ENCODE measurements at regions not wholly inside any gene's neighbourhood (a gene's known extent, or its start where the extent isn't known, plus 50 kb on each side); places are given as distances from the start of the nearest gene placed in this dataset.
"Not testable (repeated sequence)": the region's sequence is repeated elsewhere in the genome, so short reads cannot be mapped to it uniquely, and the experiment has no call there.

DNA sequence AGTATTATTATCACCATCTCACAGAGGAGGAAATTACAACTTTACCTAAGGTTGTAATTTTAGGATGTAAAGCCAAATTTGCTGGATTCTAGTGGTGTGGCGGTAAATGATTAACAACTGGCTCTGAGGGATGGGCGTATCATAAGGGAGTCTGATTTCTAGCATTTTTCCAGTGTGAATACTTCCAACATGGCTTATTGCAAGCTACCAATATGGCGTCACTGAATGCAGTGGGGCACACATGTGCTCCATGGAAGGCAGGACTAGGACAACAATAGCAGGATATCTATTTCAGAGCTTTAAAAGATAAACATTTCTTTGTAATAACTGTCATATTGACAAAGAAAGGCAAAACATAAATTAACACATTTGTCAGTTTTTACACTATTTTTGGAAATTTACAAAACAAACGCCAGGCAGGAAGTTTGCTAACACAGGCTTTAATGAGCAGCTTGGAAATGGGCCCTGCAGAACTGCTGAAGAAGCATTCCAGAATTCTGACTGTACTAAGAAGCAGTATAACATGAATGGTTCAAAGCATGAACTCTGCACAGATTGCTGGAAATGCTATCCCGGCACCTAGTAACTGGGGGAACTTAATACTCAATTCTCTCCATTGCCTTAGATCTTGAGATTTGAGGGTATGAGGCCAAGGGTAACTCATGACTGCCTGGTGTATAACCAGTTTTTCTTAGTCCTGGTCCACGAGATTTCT is 439.3 kb upstream of the MAP2 start:
- no peak for DNase-seq (ENCODE audit: low spot score)
- intact Hi-C loops (cut with DNase I) = loop anchor here in 1 of 2 donors (2.0 kb wide), 1 partner anchor 56 kb away; no protein-coding TSS in a partner anchor

DNA sequence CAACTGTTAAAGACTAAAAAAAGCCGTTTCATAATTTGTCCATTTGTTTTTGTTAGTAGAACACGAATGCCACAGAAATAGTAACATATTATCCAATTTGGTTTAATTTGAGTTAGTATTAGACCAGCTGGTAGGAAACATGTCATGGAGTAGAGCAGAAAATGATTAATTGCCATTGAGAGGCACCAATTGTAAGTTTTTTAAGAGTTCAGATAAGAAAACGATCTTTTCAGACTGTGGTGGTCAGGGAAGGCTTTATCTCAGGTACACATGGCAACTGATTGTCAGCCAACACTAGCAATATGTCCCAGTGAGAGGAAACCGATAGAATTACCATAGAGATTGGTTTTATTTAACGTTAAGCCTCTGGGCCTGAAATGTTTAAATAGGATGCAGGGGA is 438.2 kb upstream of the MAP2 start:
- DNase-seq (ENCODE audit: low spot score) = no peak
- intact Hi-C loops (cut with DNase I) = loop anchor here in 1 of 2 donors (2.0 kb wide), 1 partner anchor 57 kb away; no protein-coding TSS in a partner anchor

DNA sequence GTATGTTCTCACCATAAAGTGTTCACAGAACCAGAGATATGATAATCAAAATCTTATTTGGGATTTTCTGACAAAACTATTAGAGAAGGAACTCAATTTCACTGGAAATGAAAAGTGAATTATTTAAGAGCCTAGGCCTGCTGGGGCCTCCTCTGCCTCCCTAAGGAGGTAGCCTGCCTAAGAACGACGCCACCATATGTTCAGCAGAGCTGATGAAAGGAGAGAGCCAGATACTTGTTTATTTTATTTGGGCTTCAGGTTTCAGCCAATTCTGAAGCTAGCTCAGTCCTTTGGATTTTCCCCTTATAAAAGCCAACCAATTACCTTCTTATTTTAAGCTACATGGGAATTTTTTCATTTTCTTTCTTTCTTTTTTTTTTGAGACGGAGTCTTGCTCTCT is 433.1 kb upstream of the MAP2 start:
- intact Hi-C loops (cut with DNase I) = no loop called here
- DNase-seq (ENCODE audit: low spot score) = no peak

DNA sequence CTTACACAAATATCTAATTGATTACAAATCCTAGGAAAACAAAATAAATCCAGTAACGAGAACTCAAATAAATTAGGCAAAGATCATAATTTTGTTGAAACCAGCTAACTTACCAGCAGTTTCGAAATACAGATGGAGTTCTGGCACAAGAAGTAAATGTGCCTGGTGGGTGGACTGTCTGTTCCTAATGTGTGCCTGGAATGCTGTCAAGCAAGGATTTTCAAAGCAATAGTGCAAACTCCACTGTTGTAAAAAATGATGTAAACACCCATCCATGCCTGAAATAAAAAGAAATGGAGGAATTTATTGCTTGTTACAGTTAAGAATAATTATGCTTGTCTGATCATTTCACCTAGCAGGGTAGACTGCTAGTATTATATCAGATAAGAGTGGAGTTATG is 423.9 kb upstream of the MAP2 start:
- DNase-seq (ENCODE audit: low spot score) = no peak
- intact Hi-C loops (cut with DNase I) = no loop called here

DNA sequence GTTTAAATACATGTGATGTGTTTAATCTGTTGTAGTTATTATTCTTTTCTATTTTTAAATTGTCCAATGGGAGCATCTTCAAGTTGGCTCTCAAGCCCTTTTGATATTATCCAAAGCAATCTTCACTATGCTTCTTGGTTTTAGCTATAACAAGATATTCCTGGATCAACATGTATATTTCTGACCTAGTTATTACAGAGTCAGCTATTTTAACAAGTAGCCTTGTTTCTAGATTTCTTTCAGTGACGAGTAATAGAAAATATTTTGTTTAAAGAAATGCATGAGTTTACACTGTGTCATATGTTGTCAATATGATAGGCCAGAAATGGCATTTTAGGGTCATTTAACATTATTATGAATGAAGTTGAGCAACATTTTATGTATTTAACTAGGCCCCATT is 421.8 kb upstream of the MAP2 start:
- intact Hi-C loops (cut with DNase I) = no loop called here
- no peak for DNase-seq (ENCODE audit: low spot score)

DNA sequence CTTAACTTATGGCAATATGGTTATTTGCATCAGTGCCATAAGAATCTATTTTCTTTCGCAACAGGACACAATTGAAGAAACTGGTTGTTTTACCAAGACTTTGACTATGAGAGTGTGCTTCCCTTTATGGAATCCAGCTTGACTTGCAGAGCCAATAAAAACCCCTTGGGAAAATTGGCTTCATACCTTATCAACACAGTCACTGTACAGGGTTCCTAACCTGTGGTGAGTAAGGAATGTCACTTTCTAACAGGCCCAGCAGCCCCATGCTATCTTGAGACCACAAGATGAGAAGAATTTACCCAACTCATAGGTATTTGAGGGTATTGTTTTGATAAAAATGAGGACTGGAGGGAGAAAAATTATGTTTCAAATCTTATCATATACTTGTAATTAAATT is 418.5 kb upstream of the MAP2 start:
- intact Hi-C loops (cut with DNase I) = no loop called here
- no peak for DNase-seq (ENCODE audit: low spot score)

DNA sequence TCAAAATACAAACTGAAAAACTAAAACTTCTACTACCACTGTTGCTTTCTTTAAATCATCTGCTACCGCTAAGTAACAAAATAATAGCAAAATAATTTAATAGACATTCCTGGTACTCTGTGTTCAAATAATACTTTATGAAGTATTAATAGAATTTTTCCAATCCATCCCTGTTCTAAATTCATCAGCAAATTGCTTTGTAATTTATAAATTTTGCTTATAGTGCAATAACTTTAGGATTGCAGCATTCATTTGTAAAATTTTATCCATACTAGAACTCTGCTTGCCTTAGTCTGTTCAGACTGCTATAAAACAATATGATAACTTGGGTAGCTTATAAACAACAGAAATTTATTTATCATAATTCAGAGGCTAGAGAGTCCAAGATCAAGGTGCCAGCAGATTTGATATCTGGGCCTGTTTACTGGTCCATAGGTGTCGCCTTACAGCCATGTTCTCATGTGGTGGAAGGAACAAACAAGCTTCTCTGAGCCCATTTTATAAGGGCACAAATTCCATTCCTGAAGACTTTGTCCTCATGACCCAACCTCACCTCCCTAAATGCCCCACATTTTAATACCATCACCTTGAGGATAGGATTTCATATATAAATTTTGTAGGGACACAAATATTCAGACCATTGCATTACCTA is 415.1 kb upstream of the MAP2 start:
- intact Hi-C loops (cut with DNase I) = no loop called here
- no peak for DNase-seq (ENCODE audit: low spot score)

DNA sequence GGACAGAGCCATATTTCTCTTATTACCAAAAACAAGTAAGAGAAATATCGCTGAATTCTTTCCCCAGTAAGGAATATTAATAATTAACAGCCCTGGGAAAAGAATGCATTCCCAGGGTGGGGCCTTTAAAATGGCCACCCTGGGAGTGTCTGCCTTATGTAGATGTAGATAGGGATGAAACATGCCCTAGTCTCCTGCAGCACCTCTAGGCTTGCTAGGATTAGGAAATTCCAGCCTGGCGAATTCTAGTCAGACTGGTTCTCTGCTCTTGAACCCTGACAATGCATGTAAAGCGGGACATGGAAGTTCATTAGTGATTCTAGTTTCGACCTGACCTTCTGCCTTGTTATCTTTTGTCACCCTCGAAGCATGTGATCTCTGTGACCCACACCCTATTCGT is 405.2 kb upstream of the MAP2 start:
- DNase-seq (ENCODE audit: low spot score); intact Hi-C loops (cut with DNase I): not testable (repeated sequence)

DNA sequence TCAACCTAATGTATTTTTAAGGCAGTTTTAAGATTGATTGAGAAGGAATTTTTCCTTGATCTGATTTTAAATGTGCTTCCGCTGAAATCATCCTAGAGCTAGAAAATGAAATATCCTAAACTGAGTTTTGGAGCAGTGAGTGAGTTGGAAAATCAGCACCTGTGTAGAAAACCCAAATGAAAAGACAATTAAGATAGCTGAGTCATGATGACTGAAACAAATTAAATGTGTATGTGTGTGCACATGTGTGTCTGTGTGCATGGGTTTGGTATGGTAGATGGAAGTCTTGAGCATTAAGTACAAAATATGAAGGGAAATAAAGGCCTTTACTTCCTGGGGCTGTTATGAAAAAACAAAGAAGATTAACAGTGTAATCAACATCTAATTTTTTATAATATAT is 394.6 kb upstream of the MAP2 start:
- intact Hi-C loops (cut with DNase I) = no loop called here
- DNase-seq (ENCODE audit: low spot score) = no peak

DNA sequence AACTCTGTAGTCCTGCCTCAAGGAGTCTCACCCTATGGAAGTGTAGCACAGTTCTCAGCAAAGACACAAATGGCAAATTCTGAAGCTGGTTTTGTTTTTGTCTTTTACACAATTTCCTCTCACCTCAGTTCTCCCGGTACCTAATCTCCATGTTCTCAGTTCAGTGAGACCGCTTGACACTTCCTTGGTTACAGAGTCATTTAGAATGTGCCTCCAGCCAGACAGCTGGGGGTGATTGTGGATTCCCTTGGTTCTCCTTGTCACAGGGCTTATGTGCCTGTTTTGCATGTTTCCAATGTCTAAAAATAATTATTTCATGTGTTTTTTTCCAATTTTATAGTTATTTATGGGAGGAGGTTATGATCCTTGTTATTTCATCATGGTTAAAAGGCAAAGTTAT is 379.5 kb upstream of the MAP2 start:
- no peak for DNase-seq (ENCODE audit: low spot score)
- intact Hi-C loops (cut with DNase I) = no loop called here

DNA sequence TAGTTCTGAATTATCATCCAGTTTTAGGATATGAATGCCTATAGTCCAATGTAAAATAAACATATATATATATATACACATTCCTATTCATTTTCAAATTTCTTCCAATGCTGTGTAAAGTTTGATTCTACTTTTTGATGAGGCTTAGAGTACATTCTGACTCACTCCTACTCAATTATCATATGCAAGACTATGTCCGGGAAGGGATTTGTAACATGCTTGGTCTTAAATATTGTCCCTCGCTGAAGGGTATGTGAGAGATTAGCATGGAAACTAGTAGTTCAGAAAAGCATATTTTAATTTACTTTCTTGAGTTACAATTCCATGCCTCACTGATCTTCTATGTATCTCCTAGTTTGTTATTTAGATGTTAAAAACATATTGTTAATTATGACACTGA is 377.7 kb upstream of the MAP2 start:
- intact Hi-C loops (cut with DNase I) = no loop called here

DNA sequence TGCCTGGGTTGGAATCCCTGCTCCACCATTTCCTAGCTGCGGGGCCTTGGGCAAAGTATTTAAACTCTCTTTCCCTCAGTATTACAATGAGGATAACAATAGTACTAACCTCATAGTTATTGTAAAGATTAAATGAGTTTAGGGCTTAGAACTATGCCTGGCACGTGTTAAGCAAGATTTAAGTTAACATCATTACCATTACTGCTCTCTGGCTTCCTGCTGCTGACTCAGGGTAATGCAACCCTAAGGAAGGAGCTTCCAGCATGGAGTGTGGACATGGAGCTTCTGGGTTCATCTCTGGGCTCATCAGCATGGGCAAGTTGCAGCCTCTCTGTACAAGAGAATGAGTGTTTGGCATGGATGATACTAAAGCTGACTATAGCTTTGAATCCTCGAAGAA is 374.2 kb upstream of the MAP2 start:
- no peak for DNase-seq (ENCODE audit: low spot score)
- intact Hi-C loops (cut with DNase I) = no loop called here

More for the DNA sequence above, 377.7 kb upstream of the MAP2 start:
- DNase-seq (ENCODE audit: low spot score) = no peak

DNA sequence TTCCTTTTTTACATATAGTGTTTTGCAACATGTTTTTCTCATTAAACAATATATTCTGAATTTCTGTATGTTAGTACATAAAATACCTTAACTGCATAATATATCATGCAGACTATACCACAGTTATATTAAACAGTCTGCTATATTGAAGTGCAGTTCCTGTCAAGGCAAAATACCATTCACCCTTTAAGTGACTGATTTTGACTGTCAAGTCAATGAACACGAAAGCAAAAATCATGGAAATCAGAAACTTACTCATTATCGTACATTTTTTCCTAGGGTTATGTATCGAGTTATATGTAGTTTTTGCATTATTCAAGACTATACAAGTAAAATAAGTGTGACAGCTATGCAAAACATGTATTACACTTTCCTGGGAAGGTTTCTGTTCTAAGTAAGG is 361.6 kb upstream of the MAP2 start:
- no peak for DNase-seq (ENCODE audit: low spot score)
- intact Hi-C loops (cut with DNase I) = no loop called here

DNA sequence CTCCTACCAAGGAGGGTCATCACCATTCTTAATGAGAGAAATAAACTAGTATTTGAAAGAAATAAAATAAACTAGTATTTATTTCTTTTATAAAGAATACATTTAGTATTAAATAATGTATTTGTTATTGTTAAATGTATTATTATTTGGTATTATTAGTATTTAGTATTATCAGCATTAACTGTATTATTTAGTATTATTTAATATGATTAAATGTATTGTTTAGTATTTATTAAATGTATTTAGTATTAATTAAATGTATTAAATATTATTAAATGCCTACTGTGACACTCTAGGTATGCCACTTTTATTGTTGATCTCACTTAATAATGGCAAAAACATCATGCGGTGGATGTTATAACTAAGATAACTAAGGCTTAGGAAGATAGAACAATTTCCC is 353.6 kb upstream of the MAP2 start:
- intact Hi-C loops (cut with DNase I) = no loop called here
- no peak for DNase-seq (ENCODE audit: low spot score)

DNA sequence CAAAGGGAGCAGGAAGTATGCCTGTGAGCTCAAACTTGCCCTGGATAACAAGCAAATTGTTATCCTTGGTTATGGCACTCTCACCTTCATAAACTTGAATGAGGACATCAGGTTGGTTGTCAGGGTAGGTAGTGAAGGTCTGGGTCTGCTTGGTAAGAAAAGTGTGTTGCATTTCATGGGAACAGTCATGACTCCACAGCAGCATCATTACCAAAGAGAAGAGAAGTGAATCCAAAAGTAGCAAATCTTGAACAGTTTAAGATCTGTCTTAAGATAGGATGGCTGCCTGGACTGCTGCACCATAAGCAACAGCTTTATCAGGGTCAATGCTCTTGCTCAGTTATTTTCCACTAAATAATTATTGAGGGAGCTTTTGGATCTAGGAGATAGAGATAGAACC is 350.7 kb upstream of the MAP2 start:
- no peak for DNase-seq (ENCODE audit: low spot score)
- intact Hi-C loops (cut with DNase I) = no loop called here

DNA sequence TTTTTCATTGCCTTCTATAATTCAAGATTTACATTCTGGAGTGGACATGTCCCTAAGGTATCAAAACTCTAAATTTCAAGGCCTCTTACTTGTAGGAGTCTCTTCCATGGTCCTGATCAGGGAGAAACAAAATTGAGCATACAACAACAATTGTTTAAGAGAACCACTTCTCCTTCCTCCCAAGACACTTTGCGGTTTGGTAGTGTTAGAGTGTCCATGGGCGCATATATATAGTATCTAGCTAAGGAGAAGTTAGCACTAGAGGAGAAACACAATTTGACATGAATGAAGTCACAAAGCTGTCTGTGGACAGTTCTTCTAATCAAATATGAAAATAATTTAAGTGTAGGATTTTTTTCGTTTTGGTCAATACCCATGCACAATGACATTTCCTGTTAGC is 349.1 kb upstream of the MAP2 start:
- DNase-seq (ENCODE audit: low spot score) = no peak
- intact Hi-C loops (cut with DNase I) = no loop called here

DNA sequence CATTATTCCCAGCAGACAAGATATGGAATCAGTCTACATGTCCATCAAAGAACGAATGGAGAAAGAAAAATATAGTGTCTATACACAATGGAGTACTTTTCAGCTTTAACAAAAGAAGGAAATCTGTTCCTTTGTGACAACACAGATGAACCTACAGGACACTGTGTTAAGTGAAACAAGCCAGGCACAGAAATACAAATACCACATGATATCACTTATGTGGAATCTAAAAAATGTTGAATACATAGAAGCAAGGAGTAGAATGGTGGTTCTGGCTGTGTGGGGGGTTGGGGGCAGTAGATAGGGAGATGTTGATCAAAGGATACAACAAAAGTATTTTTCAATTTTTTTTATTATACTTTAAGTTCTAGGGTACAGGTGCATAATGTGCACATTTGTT is 347.7 kb upstream of the MAP2 start:
- DNase-seq (ENCODE audit: low spot score) = no peak
- intact Hi-C loops (cut with DNase I) = no loop called here

DNA sequence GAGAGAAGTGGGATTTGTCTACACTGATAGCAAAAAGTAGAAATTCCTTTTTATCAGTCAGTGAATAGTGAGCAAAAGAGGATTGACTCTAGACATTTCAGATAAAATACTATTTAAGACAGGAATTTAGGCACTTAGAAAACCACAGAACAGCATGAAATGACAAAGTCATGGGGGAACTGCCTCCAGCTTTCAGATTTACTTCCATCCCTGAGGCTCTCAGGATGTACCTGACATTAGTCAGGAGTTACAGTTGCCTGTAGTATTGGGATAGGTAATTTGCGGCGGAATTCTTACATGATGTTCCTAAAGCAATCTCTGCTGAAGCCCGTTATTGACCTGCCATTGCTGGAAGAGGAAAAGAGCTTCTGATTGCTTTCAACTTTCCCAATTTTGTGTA is 337.1 kb upstream of the MAP2 start:
- intact Hi-C loops (cut with DNase I) = no loop called here
- no peak for DNase-seq (ENCODE audit: low spot score)

DNA sequence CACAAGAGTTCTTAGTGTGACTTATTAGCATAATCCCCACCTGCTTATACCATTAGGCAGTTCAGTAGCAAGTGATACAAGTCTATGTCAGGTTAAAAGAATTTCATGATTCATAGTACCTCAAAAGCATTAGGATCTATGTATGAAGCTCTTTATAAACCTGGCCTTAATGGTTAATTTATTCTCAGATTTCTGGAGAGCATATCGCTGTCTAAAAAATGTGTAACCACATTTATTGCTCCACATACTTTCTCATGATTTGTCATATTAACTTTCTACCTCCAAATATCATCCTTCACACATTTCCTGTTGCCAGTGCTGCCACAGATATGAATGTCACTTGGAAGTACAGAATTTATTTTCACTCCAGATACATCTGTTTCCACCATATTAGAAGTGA is 332.8 kb upstream of the MAP2 start:
- intact Hi-C loops (cut with DNase I) = no loop called here

DNA sequence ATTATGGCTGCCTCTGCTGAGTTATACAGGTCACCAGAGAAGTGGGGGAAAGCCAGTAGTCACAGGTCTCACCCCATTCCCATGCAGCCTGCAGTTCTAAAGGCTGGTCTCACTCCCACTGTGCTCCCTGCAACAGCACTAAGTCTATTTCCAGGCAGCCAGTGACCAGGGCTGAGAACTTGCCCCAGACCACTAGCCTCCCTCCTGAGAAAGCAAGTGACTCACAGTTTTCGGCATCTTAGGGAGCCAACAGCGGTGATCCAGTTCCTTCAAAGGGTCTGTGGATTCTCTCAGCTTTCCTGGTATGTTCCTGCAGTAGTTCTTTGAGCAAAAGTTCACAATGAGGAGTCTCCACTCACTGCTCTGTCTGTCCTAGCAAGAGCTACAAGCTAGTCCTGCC is 329.6 kb upstream of the MAP2 start:
- intact Hi-C loops (cut with DNase I) = no loop called here
- no peak for DNase-seq (ENCODE audit: low spot score)

More for the DNA sequence above, 332.8 kb upstream of the MAP2 start:
- DNase-seq (ENCODE audit: low spot score) = no peak

DNA sequence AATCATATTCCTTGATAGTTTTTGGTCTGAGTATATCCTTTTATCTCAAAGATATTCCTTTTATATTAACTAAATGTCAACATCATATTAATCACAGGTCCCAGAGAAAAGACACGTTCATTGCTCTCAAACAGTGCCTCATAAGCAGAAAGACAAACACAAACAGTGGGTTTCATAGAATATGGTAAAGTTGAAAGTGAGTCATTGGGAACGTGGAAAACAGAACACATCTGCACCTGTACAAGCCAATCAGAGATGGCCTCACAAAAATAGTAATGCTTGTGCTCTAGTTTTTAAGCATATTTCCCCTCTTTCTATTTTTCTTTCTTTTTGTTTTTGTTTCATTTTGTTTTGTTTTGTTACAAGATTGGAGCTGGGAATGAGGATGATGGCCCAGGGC is 328.4 kb upstream of the MAP2 start:
- DNase-seq (ENCODE audit: low spot score) = no peak

More for the DNA sequence above, 328.4 kb upstream of the MAP2 start:
- intact Hi-C loops (cut with DNase I) = no loop called here
